Neural crest cell (in vitro differentiated cells): ENCODE measurements at regions not wholly inside any gene's neighbourhood (a gene's known extent, or its start where the extent isn't known, plus 50 kb on each side); places are given as distances from the start of the nearest gene placed in this dataset.
"Not testable (repeated sequence)": the region's sequence is repeated elsewhere in the genome, so short reads cannot be mapped to it uniquely, and the experiment has no call there.

Experiments used
- DNase-seq: peaks from one replicate; pipeline ENCODE4 v3.0.0; 2021; ENCODE audit warnings: low read depth, mixed read lengths, low spot score
- H3K27ac Mint-ChIP-seq: one replicate; pipeline ENCODE4 v1.8.0; 2021; ENCODE audit warnings: mild to moderate bottlenecking, mixed read lengths; ENCODE audit not compliant: unreplicated experiment
- H3K27me3 Mint-ChIP-seq: 2 replicates; pipeline ENCODE4 v1.8.0; 2021; ENCODE audit warnings: low read depth, mild to moderate bottlenecking, mixed read lengths
- H3K36me3 Mint-ChIP-seq: 2 replicates; pipeline ENCODE4 v1.8.0; 2021; ENCODE audit warnings: low read depth, mild to moderate bottlenecking, mixed read lengths
- H3K4me1 Mint-ChIP-seq: 2 replicates; pipeline ENCODE4 v1.8.0; 2021; ENCODE audit warnings: mixed read lengths
- H3K4me3 Mint-ChIP-seq: one replicate; pipeline ENCODE4 v1.8.0; 2021; ENCODE audit warnings: mild to moderate bottlenecking, mixed read lengths
- H3K9me3 Mint-ChIP-seq: 2 replicates; pipeline ENCODE4 v1.8.0; 2021; ENCODE audit warnings: mixed read lengths
- CTCF ChIP-seq: fragments of 200-600 bp; sonication (generic); conservative IDR thresholded peaks from 2 replicates; pipeline ENCODE4 v1.5.0; 2021; ENCODE audit warnings: antibody characterized with exemption, mild to moderate bottlenecking

DNA sequence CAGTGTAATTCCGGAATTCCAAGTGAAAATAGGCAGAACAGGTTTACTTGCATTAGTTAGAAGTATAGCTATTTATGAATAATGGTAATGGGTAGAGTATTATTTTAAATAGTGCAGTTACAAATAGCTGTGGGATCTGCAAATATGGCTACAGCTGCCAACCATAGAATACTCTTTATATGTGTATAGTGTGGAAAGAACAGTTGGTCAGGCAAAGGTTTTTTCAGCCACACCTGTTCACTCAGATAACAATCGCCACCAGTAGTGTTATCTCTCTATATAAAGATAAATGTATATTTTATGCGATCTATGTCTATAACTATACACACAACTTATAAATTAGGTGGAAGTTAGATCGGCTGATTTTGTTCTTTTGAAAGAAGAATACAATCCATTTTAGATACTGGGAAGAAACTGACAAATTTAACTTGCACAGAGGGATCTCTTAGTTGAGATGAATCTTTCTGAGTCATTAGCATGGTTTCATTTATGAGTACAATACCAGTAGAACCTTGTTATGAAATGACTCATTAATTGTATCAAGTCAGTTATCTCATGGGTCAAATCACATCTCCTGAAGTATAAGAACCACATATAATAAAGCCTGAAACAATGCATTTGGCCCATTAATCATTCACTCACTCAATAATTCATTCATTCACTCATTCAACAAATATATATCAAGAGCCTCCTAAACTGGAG lies 100.9 kb upstream of the NR3C2 start:
- Mint-ChIP-seq H3K36me3 (no peaks in the 10 kb centered on the region), H3K27me3 (peaks cover 6% of the 10 kb centered on the region), H3K4me1 (no peaks in the 10 kb centered on the region), H3K9me3 (no peaks in the 10 kb centered on the region), H3K4me3 (no peak overlapping the region), H3K27ac (no peak overlapping the region)
- DNase-seq: no peak
- TF ChIP-seq CTCF: no peak

GRCh38 chr4:148540622-148541326 lies 98.6 kb upstream of the NR3C2 start:
- no peak overlapping the region for H3K27ac Mint-ChIP-seq
- no peak for TF ChIP-seq CTCF

GRCh38 chr4:148539387-148539786 lies 97.2 kb upstream of the NR3C2 start:
- Mint-ChIP-seq H3K27me3 (no peaks in the 10 kb centered on the region), H3K9me3 (peaks cover 5% of the 10 kb centered on the region), H3K27ac (no peak overlapping the region), H3K4me1 (no peaks in the 10 kb centered on the region), H3K36me3 (no peaks in the 10 kb centered on the region), H3K4me3 (no peak overlapping the region)
- no peak for DNase-seq
- TF ChIP-seq CTCF: no peak

More at GRCh38 chr4:148540622-148541326, 98.6 kb upstream of the NR3C2 start:
- H3K36me3 Mint-ChIP-seq: no peaks in the 10 kb centered on the region
- no peaks in the 10 kb centered on the region for H3K9me3 Mint-ChIP-seq
- H3K4me1 Mint-ChIP-seq: no peaks in the 10 kb centered on the region
- no peak overlapping the region for H3K4me3 Mint-ChIP-seq
- DNase-seq: no peak
- H3K27me3 Mint-ChIP-seq: no peaks in the 10 kb centered on the region

GRCh38 chr4:148533851-148534250 lies 91.6 kb upstream of the NR3C2 start:
- not testable (repeated sequence) for H3K36me3 Mint-ChIP-seq, H3K4me1 Mint-ChIP-seq, DNase-seq, H3K27ac Mint-ChIP-seq, H3K27me3 Mint-ChIP-seq, H3K4me3 Mint-ChIP-seq
- peaks cover 24% of the 10 kb centered on the region for H3K9me3 Mint-ChIP-seq

DNA sequence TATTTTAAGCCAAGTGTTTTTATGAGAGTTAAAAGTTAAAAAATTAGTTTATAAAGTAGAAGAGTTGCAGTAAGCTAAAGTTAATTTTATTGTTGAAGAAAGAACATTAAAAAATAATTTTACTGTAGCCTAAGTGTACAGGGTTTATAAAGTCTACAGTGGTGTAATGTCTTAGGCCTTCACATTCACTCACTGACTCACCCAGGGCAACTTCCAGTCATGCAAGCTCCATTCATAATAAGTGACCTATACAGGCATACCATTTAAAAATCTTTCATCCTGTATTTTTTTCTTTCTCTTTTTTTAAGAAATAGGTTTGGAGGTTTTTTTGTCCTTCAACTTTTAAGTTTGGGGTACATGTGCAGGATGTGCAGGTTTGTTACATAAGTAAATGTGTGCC lies 87.9 kb upstream of the NR3C2 start:
- DNase-seq: no peak
- no peak for TF ChIP-seq CTCF
- H3K4me3 Mint-ChIP-seq: no peak overlapping the region
- no peaks in the 10 kb centered on the region for H3K27me3 Mint-ChIP-seq
- H3K9me3 Mint-ChIP-seq: peaks cover 24% of the 10 kb centered on the region
- no peak overlapping the region for H3K27ac Mint-ChIP-seq
- no peaks in the 10 kb centered on the region for H3K4me1 Mint-ChIP-seq
- peaks cover 4% of the 10 kb centered on the region for H3K36me3 Mint-ChIP-seq

DNA sequence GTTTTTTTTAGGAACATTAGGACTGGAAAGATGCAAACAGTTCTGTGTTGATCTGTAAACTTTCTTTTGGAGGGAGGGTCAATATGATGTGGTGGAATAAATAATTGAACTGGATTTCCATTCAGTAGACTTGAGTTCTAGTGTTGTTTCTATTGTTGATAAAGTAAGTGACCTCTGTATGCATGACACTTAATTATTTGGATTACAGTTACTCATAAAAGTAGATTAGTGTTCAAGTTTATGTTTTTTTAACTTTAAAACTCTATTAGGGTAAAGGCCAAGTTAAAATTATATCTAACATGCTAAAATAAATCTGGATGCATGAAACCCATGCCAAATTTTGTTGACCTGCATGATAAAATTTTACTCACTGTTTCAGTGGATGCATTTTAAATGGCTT lies 85.4 kb upstream of the NR3C2 start:
- peaks cover 4% of the 10 kb centered on the region for H3K36me3 Mint-ChIP-seq
- no peaks in the 10 kb centered on the region for H3K4me1 Mint-ChIP-seq
- DNase-seq: no peak
- H3K27ac Mint-ChIP-seq: no peak overlapping the region
- no peak overlapping the region for H3K4me3 Mint-ChIP-seq
- no peaks in the 10 kb centered on the region for H3K27me3 Mint-ChIP-seq
- peaks cover 14% of the 10 kb centered on the region for H3K9me3 Mint-ChIP-seq
- no peak for TF ChIP-seq CTCF
